ENCODE measurements at regions not wholly inside any gene's neighbourhood (a gene's known extent, or its start where the extent isn't known, plus 50 kb on each side); places are given as distances from the start of the nearest gene placed in this dataset.

DNA sequence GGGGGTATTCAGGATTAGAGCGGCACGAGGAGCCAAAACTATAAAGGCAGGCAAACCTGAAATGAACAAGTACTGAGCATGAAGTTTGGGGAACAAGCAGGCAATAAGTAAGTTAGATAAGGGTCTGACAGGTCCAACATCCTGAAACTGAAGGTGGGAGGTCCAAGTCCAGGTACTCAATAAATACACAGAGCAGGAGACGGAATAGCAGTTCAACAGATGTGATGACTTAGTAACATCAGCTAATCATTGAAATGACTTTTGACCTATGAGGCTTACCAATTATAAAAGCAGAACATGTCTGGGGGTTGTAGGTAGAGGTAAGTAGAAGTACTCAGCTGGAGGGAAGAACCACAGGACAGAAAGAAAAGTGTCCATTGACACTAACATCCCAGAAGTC lies 132.8 kb upstream of the PDZRN3 start:
- no peak for DNase-seq
- H2BK120ac ChIP-seq (ENCODE audit: low read depth, low read length, poor library complexity, severe bottlenecking), result no peak overlapping the region
- Mint-ChIP-seq H3K27ac (no peak overlapping the region), H3K9me3 (no peaks in the 10 kb centered on the region), H3K36me3 (ENCODE audit: insufficient read depth in 1 of 3, low read depth in 3 of 3) (no peaks in the 10 kb centered on the region), H3K4me1 (peaks cover 17 to 18% of the 10 kb centered on the region in 2 experiments), H3K4me3 (no peak overlapping the region), H3K27me3 (ENCODE audit: low read depth) (peaks cover 2% of the 10 kb centered on the region; the same call in 1 of the 2 replicates)
- no peaks in the 10 kb centered on the region for H3K27me3 ChIP-seq (ENCODE audit: insufficient read depth, low read length)
- no peaks in the 10 kb centered on the region for H3K79me2 ChIP-seq (ENCODE audit: insufficient read depth, low read length)
- no peaks in the 10 kb centered on the region for H3K9me3 ChIP-seq (ENCODE audit: control insufficient read depth, low read depth, low read length)
- no peak overlapping the region for H3K23ac ChIP-seq (ENCODE audit: insufficient read length, low read depth, low read length)
- no peak overlapping the region for H3K14ac ChIP-seq (ENCODE audit: insufficient read depth, low read length)
- H3K4me1 ChIP-seq (ENCODE audit: insufficient read depth, low read length), result peaks cover 3% of the 10 kb centered on the region
- H2BK15ac ChIP-seq (ENCODE audit: low read depth, low read length), result no peak overlapping the region
- WGBS (ENCODE audit: extremely low coverage, insufficient read length, low lambda C conversion rate), result no CpG with 5 or more reads among the region's 3 CpGs
- no peak overlapping the region for H3K56ac ChIP-seq (ENCODE audit: insufficient read length, low read depth, low read length)
- H4K8ac ChIP-seq (replicated peaks; ENCODE audit: insufficient read length, low read depth, low read length), result no peak overlapping the region
- H2AFZ ChIP-seq (ENCODE audit: low read length), result no peak overlapping the region
- H4K20me1 ChIP-seq (ENCODE audit: control insufficient read depth, insufficient read depth, insufficient read length), result no peaks in the 10 kb centered on the region
- no peak overlapping the region for H3K18ac ChIP-seq (ENCODE audit: insufficient read length, low read depth, low read length)
- no peak overlapping the region for H2AK5ac ChIP-seq (ENCODE audit: insufficient read length, low read length)
- H3T11ph ChIP-seq (ENCODE audit: low read length), result no peak overlapping the region
- H2BK20ac ChIP-seq (ENCODE audit: low read depth, low read length, poor library complexity, severe bottlenecking), result no peak overlapping the region
- no peak overlapping the region for H4K91ac ChIP-seq (ENCODE audit: insufficient read length, low read depth, low read length)
- H2BK12ac ChIP-seq (ENCODE audit: insufficient read length, low read depth, low read length), result no peak overlapping the region
- no peak overlapping the region for H3K4ac ChIP-seq (ENCODE audit: low read depth, low read length)
- TF ChIP-seq, protein P1, sequence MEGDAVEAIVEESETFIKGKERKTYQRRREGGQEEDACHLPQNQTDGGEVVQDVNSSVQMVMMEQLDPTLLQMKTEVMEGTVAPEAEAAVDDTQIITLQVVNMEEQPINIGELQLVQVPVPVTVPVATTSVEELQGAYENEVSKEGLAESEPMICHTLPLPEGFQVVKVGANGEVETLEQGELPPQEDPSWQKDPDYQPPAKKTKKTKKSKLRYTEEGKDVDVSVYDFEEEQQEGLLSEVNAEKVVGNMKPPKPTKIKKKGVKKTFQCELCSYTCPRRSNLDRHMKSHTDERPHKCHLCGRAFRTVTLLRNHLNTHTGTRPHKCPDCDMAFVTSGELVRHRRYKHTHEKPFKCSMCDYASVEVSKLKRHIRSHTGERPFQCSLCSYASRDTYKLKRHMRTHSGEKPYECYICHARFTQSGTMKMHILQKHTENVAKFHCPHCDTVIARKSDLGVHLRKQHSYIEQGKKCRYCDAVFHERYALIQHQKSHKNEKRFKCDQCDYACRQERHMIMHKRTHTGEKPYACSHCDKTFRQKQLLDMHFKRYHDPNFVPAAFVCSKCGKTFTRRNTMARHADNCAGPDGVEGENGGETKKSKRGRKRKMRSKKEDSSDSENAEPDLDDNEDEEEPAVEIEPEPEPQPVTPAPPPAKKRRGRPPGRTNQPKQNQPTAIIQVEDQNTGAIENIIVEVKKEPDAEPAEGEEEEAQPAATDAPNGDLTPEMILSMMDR (conservative IDR thresholded peaks at IDR 0.05), result no peak
- H2BK5ac ChIP-seq (ENCODE audit: insufficient read length, low read length), result no peak overlapping the region
- H3K79me1 ChIP-seq (ENCODE audit: insufficient read depth, low read depth, low read length, poor library complexity, severe bottlenecking), result no peaks in the 10 kb centered on the region
- H3K9ac ChIP-seq (ENCODE audit: extremely low read depth, insufficient read length, low read length), result no peak overlapping the region
- H4K5ac ChIP-seq (ENCODE audit: insufficient read length, low read depth, low read length), result no peak overlapping the region
- no peak overlapping the region for H3K4me2 ChIP-seq (ENCODE audit: insufficient read depth, insufficient read length, low read length)
- H3K23me2 ChIP-seq (ENCODE audit: insufficient read length, low read depth, low read length, poor library complexity, severe bottlenecking), result no peaks in the 10 kb centered on the region
- no peak overlapping the region for H3K27ac ChIP-seq (ENCODE audit: insufficient read length, low read depth, low read length)

Measured in H9 (cell line).